IPS DF 4.7 (cell line): ENCODE measurements at regions not wholly inside any gene's neighbourhood (a gene's known extent, or its start where the extent isn't known, plus 50 kb on each side); places are given as distances from the start of the nearest gene placed in this dataset.
"Not testable (repeated sequence)": the region's sequence is repeated elsewhere in the genome, so short reads cannot be mapped to it uniquely, and the experiment has no call there.

Experiments used
- DNase-seq: peaks from one replicate; pipeline ENCODE4 v3.0.0-alpha.2; 2013; ENCODE audit warnings: low spot score; ENCODE audit errors: extremely low read depth

DNA sequence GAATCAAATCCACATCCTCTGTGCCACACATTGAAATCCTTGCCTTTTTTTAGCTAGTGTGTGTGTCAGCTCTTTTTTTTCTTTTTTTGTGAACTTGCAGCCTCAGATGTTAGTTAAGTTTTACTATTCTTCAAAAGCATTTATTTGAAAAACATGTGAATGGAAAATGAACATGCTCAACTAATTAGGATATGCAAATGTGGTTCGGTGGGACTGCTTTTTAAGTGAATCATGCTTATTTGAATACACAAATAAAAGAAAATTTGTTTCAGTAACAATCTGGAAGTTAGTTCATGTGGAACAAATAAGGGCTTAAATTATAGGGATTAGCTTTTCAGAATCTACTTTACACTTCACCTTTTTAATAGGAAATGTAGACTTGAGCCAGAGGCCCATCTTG is 751.5 kb upstream of the FAM241A start:
- no peak for DNase-seq

- DNase-seq, result no peak
Measured at GRCh38 chr4:111398906-111399330, 746.3 kb upstream of the FAM241A start.

DNA sequence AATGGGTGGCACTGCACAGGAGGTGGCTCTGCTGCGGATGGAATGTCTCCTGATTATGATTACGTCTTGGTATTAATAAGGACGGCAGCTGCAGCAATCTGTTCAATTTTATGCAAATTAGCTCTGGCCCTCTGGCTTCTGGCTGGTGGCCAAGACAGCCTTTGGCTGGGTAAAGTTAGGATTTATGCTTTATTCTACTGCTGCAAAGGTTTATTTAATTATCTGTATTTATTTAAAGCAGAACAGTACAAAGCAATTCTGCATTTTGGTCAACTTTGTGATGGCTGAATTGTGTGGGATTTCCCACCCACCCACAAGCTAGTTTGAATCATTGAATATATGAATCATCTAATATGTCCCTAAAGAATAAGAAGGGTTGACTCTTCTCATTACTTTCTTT is 745.6 kb upstream of the FAM241A start:
- DNase-seq, result no peak

DNA sequence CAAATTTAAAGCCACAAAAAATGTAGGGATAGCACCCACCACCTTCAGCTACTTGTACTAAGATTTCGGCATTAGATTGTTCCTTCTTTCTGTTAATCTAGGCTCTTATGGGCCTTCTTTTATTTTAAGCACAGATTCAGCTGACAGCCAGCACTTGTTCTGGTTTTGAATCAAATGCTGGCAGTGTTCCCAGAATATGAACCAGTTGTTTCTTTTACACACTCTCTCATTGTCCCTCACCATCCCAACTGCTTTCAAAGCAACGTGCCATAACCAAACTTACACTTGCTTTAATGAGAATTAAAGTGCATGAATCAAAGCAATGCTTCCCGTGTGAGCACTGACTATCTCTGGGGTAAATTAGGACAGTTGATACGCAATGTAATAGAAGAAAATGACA is 744.5 kb upstream of the FAM241A start:
- no peak for DNase-seq

- no peak for DNase-seq
Measured at GRCh38 chr4:111404673-111405072, 740.6 kb upstream of the FAM241A start.

DNA sequence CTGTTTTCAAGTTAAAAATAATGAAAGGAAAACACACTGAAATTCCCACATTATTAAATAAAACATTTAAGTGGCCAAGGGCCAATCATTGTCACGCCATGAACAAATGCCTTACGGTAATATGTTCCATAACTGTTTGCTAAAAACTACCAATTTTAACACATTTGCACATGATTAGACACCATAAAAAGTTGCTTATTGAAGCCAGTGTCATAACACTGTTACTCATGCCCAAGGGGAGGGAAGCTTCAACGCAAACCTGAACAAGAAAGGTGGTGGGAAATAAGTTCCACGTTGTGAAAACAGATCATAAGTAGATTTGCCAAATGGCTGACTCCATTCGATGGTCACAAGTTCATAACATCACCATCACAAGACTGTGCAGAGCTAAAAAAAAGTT is 739.3 kb upstream of the FAM241A start:
- DNase-seq, result no peak

DNA sequence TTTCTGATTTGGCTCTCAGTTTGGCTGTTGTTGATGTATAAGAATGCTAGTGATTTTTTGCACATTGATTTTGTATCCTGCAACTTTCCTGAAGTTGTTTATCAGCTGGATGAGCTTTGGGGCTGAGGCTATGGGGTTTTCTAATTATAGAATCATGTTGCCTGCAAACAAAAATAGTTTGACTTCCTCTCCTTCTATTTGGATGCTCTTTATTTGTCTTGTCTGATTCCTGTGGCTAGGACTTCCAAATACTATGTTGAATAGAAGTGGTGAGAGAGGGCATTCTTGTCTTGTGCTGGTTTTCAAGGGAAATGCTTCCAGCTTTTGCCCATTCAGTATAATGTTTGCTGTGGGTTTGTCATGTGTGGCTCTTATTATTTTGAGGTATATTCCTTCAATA is 734.7 kb upstream of the FAM241A start:
- DNase-seq, result no peak

DNA sequence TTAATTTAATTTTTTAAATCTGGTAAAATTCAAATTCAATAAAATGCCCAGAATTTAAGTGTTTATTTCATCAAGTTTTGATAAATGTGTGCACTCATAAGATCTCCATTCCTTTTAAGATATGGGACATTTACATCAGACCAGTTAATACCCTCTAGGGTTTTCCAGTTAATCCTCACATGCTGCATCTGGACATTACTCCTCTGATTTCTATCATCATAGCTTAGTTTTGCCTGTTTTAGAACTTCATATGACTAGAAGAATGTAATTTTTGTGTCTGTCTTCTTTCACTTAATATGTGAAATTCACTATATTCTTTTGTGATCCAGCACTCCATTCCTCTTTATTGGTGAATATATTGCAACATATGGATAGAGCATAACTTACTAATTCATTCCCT is 727.7 kb upstream of the FAM241A start:
- no peak for DNase-seq

DNA sequence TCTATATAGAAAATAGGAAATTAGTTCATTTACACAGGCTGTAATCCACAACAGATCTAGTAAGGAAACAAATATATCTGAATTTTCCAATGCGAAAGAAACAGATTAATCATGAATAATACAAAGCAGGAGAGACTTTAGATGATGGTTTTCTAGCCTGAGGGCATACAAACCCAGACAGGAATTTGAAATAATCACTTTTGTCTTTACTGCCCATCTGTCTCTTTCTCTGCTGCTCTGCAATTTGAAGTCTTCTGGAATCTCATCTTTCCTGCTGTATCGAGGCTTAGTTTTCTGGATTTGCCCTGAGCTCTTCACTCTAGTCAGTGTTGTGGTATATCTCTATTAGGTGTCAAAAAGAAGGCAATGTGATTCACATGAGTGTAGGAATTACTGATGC is 711.8 kb upstream of the FAM241A start:
- no peak for DNase-seq

DNA sequence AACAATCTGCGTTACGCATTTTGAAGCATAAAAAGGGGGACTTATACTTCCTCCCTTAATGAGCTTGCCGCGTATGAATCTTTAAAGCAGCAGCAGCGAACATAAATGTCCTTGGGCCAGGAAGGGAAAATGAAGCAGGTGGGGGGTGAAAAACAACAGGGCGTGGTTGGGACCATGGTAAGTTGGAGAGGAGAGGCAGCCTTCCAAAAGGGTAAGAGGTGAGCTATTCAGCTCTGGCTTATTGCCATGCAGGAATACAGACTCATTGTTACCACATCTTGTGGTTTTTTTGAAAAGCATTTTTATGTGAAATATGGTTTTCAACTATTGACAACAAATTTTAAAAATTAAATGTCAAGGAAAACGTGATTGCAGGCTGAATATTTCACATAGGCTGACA is 710.7 kb upstream of the FAM241A start:
- no peak for DNase-seq

- no peak for DNase-seq
Measured at GRCh38 chr4:111435986-111436744, 709.1 kb upstream of the FAM241A start.

DNA sequence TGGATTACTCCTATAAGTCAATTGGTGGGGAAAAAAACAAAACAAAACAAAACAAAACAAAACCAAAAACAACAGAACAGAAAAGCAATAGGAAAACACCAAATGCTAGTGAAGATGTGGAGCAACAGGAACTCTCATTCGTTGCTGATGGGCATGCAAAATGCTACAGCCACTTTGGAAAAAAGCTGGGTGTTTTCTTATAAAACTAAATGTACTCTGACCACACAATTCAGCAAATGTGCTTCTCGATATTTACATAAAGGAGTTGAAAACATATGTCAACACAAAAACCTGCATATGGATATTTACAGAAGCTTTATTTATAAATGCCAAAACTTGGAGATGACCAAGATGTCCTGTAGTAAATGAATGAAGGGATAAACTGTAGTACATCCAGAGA is 703.6 kb upstream of the FAM241A start:
- no peak for DNase-seq

GRCh38 chr4:111444836-111445235 is 700.4 kb upstream of the FAM241A start:
- not testable (repeated sequence) for DNase-seq

DNA sequence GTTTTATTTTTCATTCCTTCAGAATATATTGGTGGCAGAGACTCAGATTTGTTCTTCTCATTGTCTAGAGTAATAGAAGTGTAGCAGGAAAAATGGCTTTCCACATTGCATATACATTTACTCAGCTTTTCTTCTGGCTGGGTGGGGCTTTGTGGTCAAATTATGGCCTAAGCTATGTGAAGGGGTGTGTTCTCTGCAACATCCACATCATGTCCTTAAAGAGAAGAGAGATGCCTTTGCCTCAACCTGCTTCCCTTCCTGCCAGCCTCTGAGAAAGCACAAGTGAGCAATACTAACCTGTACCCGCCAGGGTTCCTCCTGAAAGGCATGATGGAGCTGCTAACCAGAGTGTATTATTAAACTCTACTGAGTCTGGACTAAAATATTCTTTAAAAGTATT is 695.6 kb upstream of the FAM241A start:
- no peak for DNase-seq

GRCh38 chr4:111450867-111451266 is 694.4 kb upstream of the FAM241A start:
- DNase-seq, result no peak

DNA sequence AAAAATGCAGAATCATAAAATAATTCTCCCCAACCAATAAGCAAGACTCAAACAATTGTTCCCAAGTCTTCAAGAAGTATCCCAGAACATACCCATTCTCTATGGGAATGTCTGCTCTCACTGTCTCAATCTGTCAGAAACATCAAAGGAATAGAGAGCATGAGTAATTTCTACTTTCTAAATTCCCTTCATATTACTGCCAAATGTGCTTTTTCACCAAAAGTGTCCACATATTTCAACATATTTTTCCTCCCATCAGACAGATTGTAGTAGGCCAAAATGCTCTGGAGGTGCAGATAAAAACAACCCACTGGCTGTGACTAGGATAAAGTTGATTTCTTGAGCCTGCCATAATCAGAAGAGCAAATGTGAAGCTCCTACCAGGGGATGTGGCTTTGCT is 692.0 kb upstream of the FAM241A start:
- no peak for DNase-seq

DNA sequence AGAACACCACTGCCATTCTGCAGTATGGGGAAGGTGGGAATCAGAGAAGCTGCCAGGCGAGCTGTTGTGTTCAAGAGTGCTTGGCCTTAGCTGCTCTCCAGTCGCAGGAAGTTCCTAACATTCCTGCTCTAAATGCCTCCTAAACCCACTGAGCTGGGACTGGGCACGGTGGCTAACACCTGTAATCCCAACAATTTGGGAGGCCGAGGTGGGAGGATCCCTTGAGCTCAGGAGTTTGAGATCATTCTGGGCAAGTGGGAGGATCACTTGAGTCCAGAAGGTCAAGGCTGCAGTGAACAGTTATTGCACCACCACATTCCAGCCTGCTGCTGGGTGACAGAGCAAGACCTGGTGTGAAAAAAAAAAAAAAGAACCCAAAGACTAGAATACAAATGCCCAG is 690.3 kb upstream of the FAM241A start:
- no peak for DNase-seq

DNA sequence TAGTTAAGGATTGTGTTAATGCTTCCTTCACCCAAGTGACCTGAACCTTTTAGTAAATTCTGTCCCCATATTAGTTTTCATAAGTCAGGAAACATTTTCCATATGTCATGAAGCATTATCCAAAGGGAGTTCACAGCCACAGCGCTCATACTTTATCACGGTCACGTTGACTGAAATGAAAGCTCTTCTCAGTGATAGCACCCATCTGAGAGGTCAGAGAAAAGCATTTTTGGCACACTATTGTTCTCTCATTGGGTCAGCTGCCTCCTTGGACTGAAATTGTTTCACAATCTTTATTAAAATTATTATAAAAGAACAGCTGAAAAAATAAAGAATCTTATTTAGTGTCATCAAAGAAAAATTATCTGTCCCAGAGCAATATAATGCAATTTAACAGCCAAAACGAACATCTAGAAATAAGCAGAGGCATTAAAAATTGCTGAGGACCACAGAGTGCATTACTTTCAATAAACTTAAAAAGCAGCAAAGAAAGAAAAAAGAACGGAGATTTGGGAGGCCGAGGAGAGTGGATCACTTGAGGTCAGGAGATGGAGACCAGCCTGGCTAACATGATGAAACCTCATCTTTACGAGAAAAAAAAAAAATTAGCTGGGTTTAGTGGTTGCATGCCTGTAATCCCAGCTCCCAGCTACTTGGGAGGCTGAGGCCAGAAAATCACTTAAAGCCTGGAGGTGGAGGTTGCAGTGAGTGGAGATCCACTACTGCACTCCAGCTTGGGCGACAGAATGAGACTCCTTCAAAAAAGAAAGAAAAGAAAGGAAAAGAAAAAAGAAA is 680.8 kb upstream of the FAM241A start:
- DNase-seq, result no peak

GRCh38 chr4:111466811-111467604 is 678.2 kb upstream of the FAM241A start:
- no peak for DNase-seq

DNA sequence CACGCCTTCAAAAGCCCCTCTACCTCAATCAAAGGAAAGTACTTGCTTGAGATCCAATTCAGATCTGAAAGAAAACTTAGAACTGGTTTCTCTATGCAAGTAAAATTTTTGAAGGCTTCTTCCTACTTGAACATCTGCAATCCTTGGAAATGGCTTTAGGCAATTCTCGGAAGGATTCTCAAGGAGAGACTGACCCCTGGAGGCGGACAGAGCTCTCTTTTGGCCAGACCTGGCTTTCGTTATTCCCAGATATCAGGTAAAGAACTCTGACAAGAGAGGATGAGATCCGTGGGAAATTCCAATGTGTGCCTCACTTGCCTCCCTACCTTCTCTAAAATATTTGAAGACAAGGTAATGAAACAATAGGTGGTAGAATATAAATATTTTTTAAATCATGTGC is 670.3 kb upstream of the FAM241A start:
- no peak for DNase-seq

- DNase-seq, result no peak
Measured at GRCh38 chr4:111475666-111476065, 669.6 kb upstream of the FAM241A start.

DNA sequence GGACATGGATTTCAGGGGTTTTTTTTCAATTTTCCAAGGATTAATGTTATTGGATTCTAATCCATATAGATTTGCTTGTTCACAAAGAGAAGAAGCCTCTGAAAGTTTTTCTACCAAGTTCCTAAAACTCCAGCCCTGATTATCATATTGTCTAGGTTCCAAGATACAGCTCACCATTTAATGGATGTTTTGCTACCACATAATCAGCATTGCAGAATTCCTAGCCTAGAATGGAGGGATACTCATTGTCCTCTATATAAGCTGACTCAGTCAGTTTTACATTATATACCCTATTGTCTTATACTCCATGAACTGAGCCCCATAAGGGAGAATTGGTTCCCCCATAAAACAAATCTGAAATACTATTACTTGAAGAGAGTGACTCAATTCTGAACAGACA is 664.7 kb upstream of the FAM241A start:
- no peak for DNase-seq
